NB4 (cell line): ENCODE measurements at regions not wholly inside any gene's neighbourhood (a gene's known extent, or its start where the extent isn't known, plus 50 kb on each side); places are given as distances from the start of the nearest gene placed in this dataset.

ENCODE experiments used
- CTCF ChIP-seq: IDR thresholded peaks from one replicate; pipeline ENCODE4 v1.5.1; 2012; ENCODE audit warnings: low read depth, low read length
- POLR2A ChIP-seq: IDR thresholded peaks from 2 replicates; pipeline ENCODE4 v1.6.1; 2011; ENCODE audit warnings: mild to moderate bottlenecking; ENCODE audit not compliant: insufficient read length; ENCODE audit errors: extremely low read depth

GRCh38 chr4:13970349-13970748, 342.8 kb upstream of the BOD1L1 start:
- no peak for TF ChIP-seq CTCF
- TF ChIP-seq POLR2A: no peak
